GM21526 (cell line): ENCODE measurements at regions not wholly inside any gene's neighbourhood (a gene's known extent, or its start where the extent isn't known, plus 50 kb on each side); places are given as distances from the start of the nearest gene placed in this dataset.

Source experiments
- ATAC-seq: cut with Tn5 transposase; IDR thresholded peaks from one replicate; pipeline ENCODE4 v1.9.1; 2021; ENCODE audit warnings: moderate library complexity; ENCODE audit not compliant: unreplicated experiment, low FRiP score

- no peak for ATAC-seq
Measured at GRCh38 chr20:40195742-40196141, 493.3 kb downstream of the MAFB start.

- no peak for ATAC-seq
Measured at GRCh38 chr20:40192529-40192928, 496.5 kb downstream of the MAFB start.

- ATAC-seq: no peak
Measured at GRCh38 chr20:40192081-40192480, 497.0 kb downstream of the MAFB start.

- ATAC-seq: no peak
Measured at GRCh38 chr20:40191573-40191972, 497.5 kb downstream of the MAFB start.

GRCh38 chr20:40189621-40190020, 499.4 kb downstream of the MAFB start:
- no peak for ATAC-seq

- ATAC-seq: no peak
Measured at GRCh38 chr20:40188319-40188718, 500.7 kb downstream of the MAFB start.

- ATAC-seq: no peak
Measured at GRCh38 chr20:40186826-40187225, 502.2 kb downstream of the MAFB start.

DNA sequence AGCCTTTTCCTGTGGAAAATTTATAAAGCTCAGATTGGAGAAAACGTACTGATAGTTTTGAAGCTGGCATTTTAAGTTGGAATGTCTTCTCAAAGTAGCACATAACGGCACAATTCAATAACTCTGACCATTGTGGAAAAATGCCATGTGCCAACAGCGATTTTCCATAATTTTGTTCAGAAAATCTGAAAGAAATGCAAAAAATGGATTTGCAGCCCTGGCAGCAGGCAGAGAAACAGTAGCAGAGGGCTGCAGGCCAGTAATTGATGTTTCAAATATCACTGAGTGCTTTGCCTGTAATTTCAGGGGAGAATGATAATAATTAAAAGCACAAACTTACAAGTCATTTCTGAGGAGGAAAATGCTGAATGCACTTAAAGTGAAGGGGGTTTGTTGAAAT, 507.4 kb downstream of the MAFB start:
- ATAC-seq: no peak

- ATAC-seq: no peak
Measured at GRCh38 chr20:40176098-40176841, 512.8 kb downstream of the MAFB start.

- no peak for ATAC-seq
Measured at GRCh38 chr20:40175296-40175695, 513.7 kb downstream of the MAFB start.

- no peak for ATAC-seq
Measured at GRCh38 chr20:40173872-40174271, 515.2 kb downstream of the MAFB start.

DNA sequence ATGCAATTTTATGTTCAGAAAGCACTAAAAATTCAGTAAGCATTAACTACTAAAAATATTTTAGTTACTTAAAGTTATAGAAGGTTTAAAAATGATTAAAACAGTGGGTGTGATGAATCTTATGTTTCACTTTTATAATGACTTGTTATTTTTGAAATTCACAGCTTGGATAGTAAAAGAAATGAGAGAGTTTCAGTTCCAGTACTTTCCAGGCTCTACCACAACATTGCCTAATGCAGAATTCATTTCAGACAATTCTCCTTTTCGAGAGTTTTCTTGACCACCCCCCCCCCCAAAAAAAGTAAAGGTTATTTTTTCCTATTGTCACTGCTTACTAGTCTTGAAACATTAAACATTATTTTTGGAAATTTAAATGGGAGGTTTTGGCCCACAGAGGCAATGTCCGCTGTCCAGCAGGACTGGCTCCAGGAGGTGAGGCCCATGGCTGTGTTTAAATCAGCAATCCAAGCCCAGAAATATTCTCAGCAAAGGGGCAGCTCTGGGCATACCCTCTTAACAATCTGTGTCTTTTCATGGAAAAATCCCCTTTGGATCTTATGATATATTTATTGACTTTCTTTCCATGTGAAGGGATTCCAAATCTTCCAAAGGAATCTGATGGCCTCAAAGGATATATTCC, 519.9 kb downstream of the MAFB start:
- ATAC-seq: no peak

- no peak for ATAC-seq
Measured at GRCh38 chr20:40161391-40161790, 527.6 kb downstream of the MAFB start.

GRCh38 chr20:40160097-40160550, 528.9 kb downstream of the MAFB start:
- ATAC-seq: no peak

- no peak for ATAC-seq
Measured at GRCh38 chr20:40159276-40159675, 529.8 kb downstream of the MAFB start.

DNA sequence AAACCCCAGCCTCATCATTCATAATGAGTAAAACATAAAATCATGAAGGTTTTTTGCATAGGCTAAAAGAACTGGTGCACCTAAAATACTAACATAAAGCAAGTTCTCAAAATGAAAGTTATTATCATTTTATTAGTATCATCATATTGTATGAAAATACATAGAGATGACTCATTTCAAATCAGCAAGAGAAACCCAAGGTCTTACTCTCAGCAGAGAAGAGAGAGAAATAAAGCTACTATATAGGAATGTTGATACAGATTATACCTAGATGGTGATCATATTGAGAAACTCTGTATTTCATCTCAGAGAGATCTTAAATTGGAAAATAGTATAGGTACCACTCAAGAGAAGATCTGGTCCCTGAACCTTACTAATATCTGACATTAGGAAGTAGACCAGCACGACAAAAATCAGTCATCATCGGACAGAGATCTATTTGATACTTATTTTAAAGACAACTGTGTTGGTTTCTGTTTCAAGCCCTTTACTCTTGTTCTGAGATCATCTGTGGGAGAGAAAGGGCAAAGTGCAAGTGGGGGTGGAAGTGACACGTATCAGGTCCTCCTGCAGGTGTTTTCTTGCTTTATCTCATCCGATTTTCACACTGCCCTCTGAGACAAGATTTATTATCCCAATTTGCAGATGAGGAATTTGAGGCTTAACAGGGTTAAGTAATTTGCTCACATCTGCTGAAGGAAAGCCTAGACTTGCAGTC, 532.3 kb downstream of the MAFB start:
- peak; percentile 96 for ATAC-seq

- no peak for ATAC-seq
Measured at GRCh38 chr20:40154514-40154913, 534.5 kb downstream of the MAFB start.

- no peak for ATAC-seq
Measured at GRCh38 chr20:40148886-40149285, 540.1 kb downstream of the MAFB start.

GRCh38 chr20:40146071-40146470, 543.0 kb downstream of the MAFB start:
- no peak for ATAC-seq

GRCh38 chr20:40144581-40144980, 544.5 kb downstream of the MAFB start:
- ATAC-seq: no peak

DNA sequence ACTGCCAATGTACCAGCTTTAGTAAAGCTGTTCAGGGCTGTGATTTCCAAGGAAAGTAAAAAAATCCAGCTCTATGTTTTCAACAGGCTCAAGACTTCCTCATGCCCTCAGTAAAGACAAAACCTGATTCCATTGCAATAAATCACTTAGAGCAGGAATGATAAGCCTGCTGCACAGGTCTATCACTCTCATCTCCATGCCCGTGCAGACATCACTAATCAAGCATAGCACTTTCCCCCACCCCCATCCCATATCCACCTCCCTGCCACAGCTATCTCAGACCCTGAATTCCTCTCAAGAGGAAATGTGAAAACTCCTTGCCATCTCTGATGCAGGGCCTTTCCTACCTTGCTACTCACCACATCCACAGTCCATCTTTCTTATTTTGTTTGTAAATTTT, 554.9 kb downstream of the MAFB start:
- no peak for ATAC-seq

DNA sequence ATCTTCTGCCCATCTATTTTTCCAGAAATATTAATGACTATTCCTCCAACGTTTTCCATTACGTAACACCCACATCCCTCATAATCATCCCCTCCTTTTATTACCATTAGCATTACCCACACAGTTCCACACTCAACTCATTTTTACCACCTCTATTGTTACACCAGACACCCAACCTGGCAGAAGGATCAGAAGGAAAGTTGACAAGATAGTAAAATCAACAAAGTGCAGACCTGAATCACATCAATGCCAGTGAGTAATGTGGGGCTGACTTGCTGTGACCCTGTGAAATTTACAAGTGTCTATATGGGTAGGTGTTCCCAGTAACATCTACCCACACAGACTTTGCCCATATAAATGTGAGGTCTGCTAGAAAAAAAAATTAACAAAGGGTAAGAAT, 568.2 kb downstream of the MAFB start:
- ATAC-seq: no peak
